Mucosa of descending colon (tissue), 3 donors: ENCODE measurements at regions not wholly inside any gene's neighbourhood (a gene's known extent, or its start where the extent isn't known, plus 50 kb on each side); places are given as distances from the start of the nearest gene placed in this dataset.

Source experiments
- ATAC-seq: fragments of 200-7000 bp; cut with Tn5 transposase; one replicate; pipeline ENCODE4 v1.9.1; 2020; ENCODE audit warnings: mild to moderate bottlenecking, moderate library complexity
- DNase-seq, 3 donors: peaks; one replicate each; pipeline ENCODE4 v3.0.0-alpha.2; 2020
- H3K36me3 ChIP-seq: fragments of 200-600 bp; one replicate; pipeline ENCODE4 v1.8.0; 2021; ENCODE audit warnings: low read depth, mild to moderate bottlenecking
- H3K4me1 ChIP-seq: fragments of 200-600 bp; one replicate; pipeline ENCODE4 v1.8.0; 2021; ENCODE audit warnings: low read depth, mild to moderate bottlenecking
- H3K4me3 ChIP-seq: fragments of 200-600 bp; one replicate; pipeline ENCODE4 v1.8.0; 2021; ENCODE audit warnings: mild to moderate bottlenecking
- H3K9me3 ChIP-seq: fragments of 200-600 bp; one replicate; pipeline ENCODE4 v1.8.0; 2021; ENCODE audit warnings: mild to moderate bottlenecking
- CTCF ChIP-seq: fragments of 200-600 bp; IDR thresholded peaks from one replicate; pipeline ENCODE4 v1.8.0; 2022; ENCODE audit warnings: antibody characterized with exemption, mild to moderate bottlenecking
- intact Hi-C, 2 donors: fragments of 100-400 bp; cut with DNase I in 1 of 2; cut with micrococcal nuclease in 1 of 2; formaldehyde crosslinking; loops; one replicate each; pipeline versions ENCODE4 v1.11.0 to v1.11.1; 2022; cut with DNase I, micrococcal nuclease
- donor health status: DM: no; HTN: no; CAD: no; lungs with moderate emphysema.
- donor health status: DM: no; HTN: no; CAD: no.
- donor health status: DM: no; HTN: yes; CAD: no.

- ATAC-seq: no peak
Measured at GRCh38 chr13:34886121-34886875, 55.8 kb upstream of the NBEA start.

GRCh38 chr13:34886987-34887386 lies 55.1 kb upstream of the NBEA start:
- ATAC-seq: no peak
- no peak for TF ChIP-seq CTCF
- Histone ChIP-seq H3K4me1 (no peaks in the 10 kb centered on the region), H3K36me3 (no peaks in the 10 kb centered on the region), H3K4me3 (no peak overlapping the region), H3K9me3 (no peaks in the 10 kb centered on the region)
- intact Hi-C loops: no loop called here
- DNase-seq: no peak

More at GRCh38 chr13:34886121-34886875, 55.8 kb upstream of the NBEA start:
- H3K9me3 ChIP-seq: no peaks in the 10 kb centered on the region
- no peak for TF ChIP-seq CTCF
- DNase-seq: no peak
- H3K4me1 ChIP-seq: no peaks in the 10 kb centered on the region
- intact Hi-C loops: no loop called here
- H3K4me3 ChIP-seq: no peak overlapping the region
- no peaks in the 10 kb centered on the region for H3K36me3 ChIP-seq
